ENCODE measurements at regions not wholly inside any gene's neighbourhood (a gene's known extent, or its start where the extent isn't known, plus 50 kb on each side); places are given as distances from the start of the nearest gene placed in this dataset.

DNA sequence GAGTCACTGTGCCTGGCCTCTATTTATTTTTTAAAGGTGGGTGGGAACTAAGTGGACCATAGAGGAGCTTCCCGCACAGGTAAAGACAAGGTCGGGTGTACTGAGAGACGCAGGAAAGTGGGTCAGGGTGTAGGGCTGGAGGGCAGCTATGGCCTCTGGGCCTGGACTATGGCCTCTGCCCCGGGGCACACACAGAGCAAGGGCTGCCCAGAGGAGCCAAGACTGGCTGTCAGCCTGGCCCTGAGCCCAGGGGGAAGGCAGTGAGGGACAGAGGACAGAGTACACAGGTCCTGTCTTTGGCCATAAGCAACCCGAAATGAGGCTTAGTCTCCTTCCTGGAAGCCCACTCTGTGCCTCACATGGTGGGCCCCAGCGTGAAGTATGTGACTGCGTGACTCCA lies 102.1 kb upstream of the PRB2 start:
- TF ChIP-seq SP1 (IDR thresholded peaks at IDR 0.05): no peak
- TF ChIP-seq, protein P1, sequence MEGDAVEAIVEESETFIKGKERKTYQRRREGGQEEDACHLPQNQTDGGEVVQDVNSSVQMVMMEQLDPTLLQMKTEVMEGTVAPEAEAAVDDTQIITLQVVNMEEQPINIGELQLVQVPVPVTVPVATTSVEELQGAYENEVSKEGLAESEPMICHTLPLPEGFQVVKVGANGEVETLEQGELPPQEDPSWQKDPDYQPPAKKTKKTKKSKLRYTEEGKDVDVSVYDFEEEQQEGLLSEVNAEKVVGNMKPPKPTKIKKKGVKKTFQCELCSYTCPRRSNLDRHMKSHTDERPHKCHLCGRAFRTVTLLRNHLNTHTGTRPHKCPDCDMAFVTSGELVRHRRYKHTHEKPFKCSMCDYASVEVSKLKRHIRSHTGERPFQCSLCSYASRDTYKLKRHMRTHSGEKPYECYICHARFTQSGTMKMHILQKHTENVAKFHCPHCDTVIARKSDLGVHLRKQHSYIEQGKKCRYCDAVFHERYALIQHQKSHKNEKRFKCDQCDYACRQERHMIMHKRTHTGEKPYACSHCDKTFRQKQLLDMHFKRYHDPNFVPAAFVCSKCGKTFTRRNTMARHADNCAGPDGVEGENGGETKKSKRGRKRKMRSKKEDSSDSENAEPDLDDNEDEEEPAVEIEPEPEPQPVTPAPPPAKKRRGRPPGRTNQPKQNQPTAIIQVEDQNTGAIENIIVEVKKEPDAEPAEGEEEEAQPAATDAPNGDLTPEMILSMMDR (IDR thresholded peaks at IDR 0.05; ENCODE audit: low read depth, low read length, missing input control): no peak
- TF ChIP-seq, protein P2, sequence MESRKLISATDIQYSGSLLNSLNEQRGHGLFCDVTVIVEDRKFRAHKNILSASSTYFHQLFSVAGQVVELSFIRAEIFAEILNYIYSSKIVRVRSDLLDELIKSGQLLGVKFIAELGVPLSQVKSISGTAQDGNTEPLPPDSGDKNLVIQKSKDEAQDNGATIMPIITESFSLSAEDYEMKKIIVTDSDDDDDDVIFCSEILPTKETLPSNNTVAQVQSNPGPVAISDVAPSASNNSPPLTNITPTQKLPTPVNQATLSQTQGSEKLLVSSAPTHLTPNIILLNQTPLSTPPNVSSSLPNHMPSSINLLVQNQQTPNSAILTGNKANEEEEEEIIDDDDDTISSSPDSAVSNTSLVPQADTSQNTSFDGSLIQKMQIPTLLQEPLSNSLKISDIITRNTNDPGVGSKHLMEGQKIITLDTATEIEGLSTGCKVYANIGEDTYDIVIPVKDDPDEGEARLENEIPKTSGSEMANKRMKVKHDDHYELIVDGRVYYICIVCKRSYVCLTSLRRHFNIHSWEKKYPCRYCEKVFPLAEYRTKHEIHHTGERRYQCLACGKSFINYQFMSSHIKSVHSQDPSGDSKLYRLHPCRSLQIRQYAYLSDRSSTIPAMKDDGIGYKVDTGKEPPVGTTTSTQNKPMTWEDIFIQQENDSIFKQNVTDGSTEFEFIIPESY (IDR thresholded peaks at IDR 0.05): no peak
- TF ChIP-seq GABPA (IDR thresholded peaks at IDR 0.05 in 1 of 2, conservative IDR thresholded peaks at IDR 0.05 in 1 of 2): no peak
- TF ChIP-seq NR2F2 (IDR thresholded peaks at IDR 0.05): no peak
- TF ChIP-seq, protein P3, sequence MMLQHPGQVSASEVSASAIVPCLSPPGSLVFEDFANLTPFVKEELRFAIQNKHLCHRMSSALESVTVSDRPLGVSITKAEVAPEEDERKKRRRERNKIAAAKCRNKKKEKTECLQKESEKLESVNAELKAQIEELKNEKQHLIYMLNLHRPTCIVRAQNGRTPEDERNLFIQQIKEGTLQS (IDR thresholded peaks at IDR 0.05): no peak
- TF ChIP-seq REST (IDR thresholded peaks at IDR 0.05): no peak
